ENCODE measurements at regions not wholly inside any gene's neighbourhood (a gene's known extent, or its start where the extent isn't known, plus 50 kb on each side); places are given as distances from the start of the nearest gene placed in this dataset.
A peak's percentile ranks its signal among the peaks of the same experiment; 100 is the strongest.

- DNase-seq (ENCODE audit: low read depth): no peak
Measured at GRCh38 chr16:59170099-59170712, 436.1 kb upstream of the GOT2 start.

- DNase-seq (ENCODE audit: low read depth): no peak
Measured at GRCh38 chr16:59169168-59169567, 435.1 kb upstream of the GOT2 start.

GRCh38 chr16:59168461-59169114, 434.5 kb upstream of the GOT2 start:
- no peak for DNase-seq (ENCODE audit: low read depth)

GRCh38 chr16:59164461-59164860, 430.3 kb upstream of the GOT2 start:
- peak; percentile 2 for DNase-seq (ENCODE audit: low read depth)

GRCh38 chr16:59163371-59164055, 429.4 kb upstream of the GOT2 start:
- DNase-seq (ENCODE audit: low read depth): no peak

- DNase-seq (ENCODE audit: low read depth): no peak
Measured at GRCh38 chr16:59161679-59162078, 427.6 kb upstream of the GOT2 start.

GRCh38 chr16:59154295-59154694, 420.2 kb upstream of the GOT2 start:
- DNase-seq (ENCODE audit: low read depth): no peak

- peak; percentile 35 for DNase-seq (ENCODE audit: low read depth)
Measured at GRCh38 chr16:59148769-59149155, 414.6 kb upstream of the GOT2 start.

GRCh38 chr16:59148056-59148768, 414.1 kb upstream of the GOT2 start:
- peak; percentile 44 for DNase-seq (ENCODE audit: low read depth)

- no peak for DNase-seq (ENCODE audit: low read depth)
Measured at GRCh38 chr16:59146140-59146539, 412.0 kb upstream of the GOT2 start.

GRCh38 chr16:59144841-59145240, 410.7 kb upstream of the GOT2 start:
- no peak for DNase-seq (ENCODE audit: low read depth)

- DNase-seq (ENCODE audit: low read depth): no peak
Measured at GRCh38 chr16:59144326-59144725, 410.2 kb upstream of the GOT2 start.

GRCh38 chr16:59126486-59126885, 392.4 kb upstream of the GOT2 start:
- peak; percentile 1 for DNase-seq (ENCODE audit: low read depth)

GRCh38 chr16:59124056-59124455, 389.9 kb upstream of the GOT2 start:
- no peak for DNase-seq (ENCODE audit: low read depth)

GRCh38 chr16:59123479-59123878, 389.4 kb upstream of the GOT2 start:
- DNase-seq (ENCODE audit: low read depth): no peak

- DNase-seq (ENCODE audit: low read depth): no peak
Measured at GRCh38 chr16:59122262-59122537, 388.1 kb upstream of the GOT2 start.

- DNase-seq (ENCODE audit: low read depth): no peak
Measured at GRCh38 chr16:59121411-59122261, 387.5 kb upstream of the GOT2 start.

- no peak for DNase-seq (ENCODE audit: low read depth)
Measured at GRCh38 chr16:59116744-59117143, 382.6 kb upstream of the GOT2 start.

- DNase-seq (ENCODE audit: low read depth): no peak
Measured at GRCh38 chr16:59114790-59115189, 380.7 kb upstream of the GOT2 start.

GRCh38 chr16:59113004-59113670, 379.0 kb upstream of the GOT2 start:
- no peak for DNase-seq (ENCODE audit: low read depth)

- DNase-seq (ENCODE audit: low read depth): no peak
Measured at GRCh38 chr16:59111280-59111679, 377.2 kb upstream of the GOT2 start.

- DNase-seq (ENCODE audit: low read depth): no peak
Measured at GRCh38 chr16:59108374-59108773, 374.3 kb upstream of the GOT2 start.
